ENCODE measurements at regions not wholly inside any gene's neighbourhood (a gene's known extent, or its start where the extent isn't known, plus 50 kb on each side); places are given as distances from the start of the nearest gene placed in this dataset.

DNA sequence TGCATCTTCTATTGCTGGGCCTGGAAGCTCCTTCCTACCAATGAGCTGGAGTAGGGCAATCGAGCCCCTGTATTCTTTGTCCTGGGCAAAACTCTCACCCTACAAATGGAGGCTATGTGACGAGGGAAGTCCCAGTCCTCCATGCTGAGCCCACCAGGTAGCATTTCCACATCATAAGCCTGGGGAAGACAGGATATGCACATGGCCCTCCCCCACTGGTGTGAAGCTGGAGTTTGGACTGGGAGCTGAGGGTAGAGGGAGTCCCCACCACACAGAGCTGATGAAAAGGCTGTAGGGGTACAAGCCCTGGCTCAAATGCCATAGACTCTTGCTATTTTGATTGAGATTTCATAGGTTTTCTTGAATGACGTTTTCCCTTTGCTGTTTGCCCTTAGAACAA is 99.5 kb upstream of the FOXC1 start:
- no peak for TF ChIP-seq POLR2A (IDR thresholded peaks at IDR 0.05; ENCODE audit: low read length)
- TF ChIP-seq GATA1 (IDR thresholded peaks at IDR 0.05; ENCODE audit: low read depth, low read length), result no peak
